HEK293 (cell line): ENCODE measurements at regions not wholly inside any gene's neighbourhood (a gene's known extent, or its start where the extent isn't known, plus 50 kb on each side); places are given as distances from the start of the nearest gene placed in this dataset.
"Not testable (repeated sequence)": the region's sequence is repeated elsewhere in the genome, so short reads cannot be mapped to it uniquely, and the experiment has no call there.

ENCODE experiments used
- CTCF ChIA-PET: fragments of 350-600 bp; formaldehyde crosslinking; extraction: SDS; loops from one replicate; lab custom pipeline; 2021; ENCODE audit warnings: antibody characterized with exemption; lab: Yijun Ruan, JAX
- POLR2A ChIA-PET: fragments of 300-600 bp; formaldehyde crosslinking; extraction: SDS; loops from one replicate; lab custom pipeline; 2020; ENCODE audit warnings: antibody characterized with exemption, inconsistent platforms; lab: Yijun Ruan, JAX
- H3K27ac ChIP-seq: fragments of 200-500 bp; sonication (Bioruptor generic); 2 replicates; pipeline ENCODE4 v1.5.1; 2014; ENCODE audit warnings: low read depth, low read length, control low read depth, inconsistent platforms; ENCODE audit errors: extremely low read depth
- H3K36me3 ChIP-seq, 2 experiments: fragments of 200-500 bp in 1 of 2; sonication (Bioruptor generic) in 1 of 2; 1 replicate in 1 of 2; 2 replicates in 1 of 2; pipeline ENCODE4 v1.5.1; 2014 to 2017; ENCODE audit warnings: inconsistent platforms in 2 of 2, low read length in 2 of 2; ENCODE audit not compliant: control insufficient read depth in 2 of 2, insufficient read depth in 1 of 2
- H3K4me1 ChIP-seq: fragments of 200-500 bp; sonication (Bioruptor generic); 2 replicates; pipeline ENCODE4 v1.5.1; 2014; ENCODE audit warnings: mild to moderate bottlenecking, low read length, inconsistent platforms; ENCODE audit not compliant: control insufficient read depth, insufficient read depth
- H3K4me3 ChIP-seq: 2 replicates; pipeline ENCODE4 v1.5.1; 2011; ENCODE audit warnings: low read depth, mild to moderate bottlenecking, control low read depth, low read length, moderate library complexity
- H3K9me3 ChIP-seq: fragments of 200-500 bp; sonication (Bioruptor generic); 2 replicates; pipeline ENCODE4 v1.5.1; 2014; ENCODE audit warnings: low read depth, low read length, inconsistent platforms; ENCODE audit not compliant: control insufficient read depth, insufficient read depth
- BCL11B ChIP-seq: fragments of 450-650 bp; formaldehyde crosslinking; IDR thresholded peaks from 2 replicates; pipeline ENCODE4 v1.5.1; 2016; ENCODE audit warnings: low read depth, missing biosample characterization, missing genetic modification characterization
- KLF16 ChIP-seq: fragments of 450-650 bp; formaldehyde crosslinking; IDR thresholded peaks from 2 replicates; pipeline ENCODE4 v1.5.1; 2017; ENCODE audit warnings: missing biosample characterization, missing genetic modification characterization
- TSHZ1 ChIP-seq: fragments of 450-650 bp; formaldehyde crosslinking; IDR thresholded peaks from 2 replicates; pipeline ENCODE4 v1.5.1; 2016; ENCODE audit warnings: missing biosample characterization, missing genetic modification characterization, borderline replicate concordance
- WT1 ChIP-seq: fragments of 450-650 bp; formaldehyde crosslinking; IDR thresholded peaks from 2 replicates; pipeline ENCODE4 v1.5.1; 2016; ENCODE audit warnings: missing biosample characterization, missing genetic modification characterization
- ZBTB48 ChIP-seq: fragments of 450-650 bp; formaldehyde crosslinking; IDR thresholded peaks from 2 replicates; pipeline ENCODE4 v1.5.1; 2016; ENCODE audit warnings: missing biosample characterization, missing genetic modification characterization
- ZNF146 ChIP-seq: fragments of 450-650 bp; formaldehyde crosslinking; IDR thresholded peaks from 2 replicates; pipeline ENCODE4 v1.5.1; 2016; ENCODE audit warnings: missing biosample characterization, missing genetic modification characterization
- ZNF223 ChIP-seq: fragments of 450-650 bp; formaldehyde crosslinking; IDR thresholded peaks from 2 replicates; pipeline ENCODE4 v1.5.1; 2016; ENCODE audit warnings: missing biosample characterization, missing genetic modification characterization
- ZNF24 ChIP-seq: fragments of 450-650 bp; formaldehyde crosslinking; IDR thresholded peaks from 2 replicates; pipeline ENCODE4 v1.5.1; 2016; ENCODE audit warnings: missing biosample characterization, missing genetic modification characterization
- ZNF280C ChIP-seq: fragments of 450-650 bp; formaldehyde crosslinking; IDR thresholded peaks from 2 replicates; pipeline ENCODE4 v1.5.1; 2016; ENCODE audit warnings: missing biosample characterization, missing genetic modification characterization
- ZNF404 ChIP-seq: fragments of 450-650 bp; formaldehyde crosslinking; IDR thresholded peaks from 2 replicates; pipeline ENCODE4 v1.5.1; 2017; ENCODE audit warnings: missing biosample characterization, missing genetic modification characterization
- ZNF416 ChIP-seq: fragments of 450-650 bp; formaldehyde crosslinking; IDR thresholded peaks from 2 replicates; pipeline ENCODE4 v1.5.1; 2016; ENCODE audit warnings: missing biosample characterization, missing genetic modification characterization
- ZNF423 ChIP-seq: fragments of 450-650 bp; formaldehyde crosslinking; IDR thresholded peaks from 2 replicates; pipeline ENCODE4 v1.5.1; 2016; ENCODE audit warnings: missing biosample characterization, missing genetic modification characterization
- ZNF529 ChIP-seq: fragments of 450-650 bp; formaldehyde crosslinking; IDR thresholded peaks from 2 replicates; pipeline ENCODE4 v1.5.1; 2017; ENCODE audit warnings: missing genetic modification characterization, missing biosample characterization; ENCODE audit not compliant: insufficient replicate concordance
- ZNF549 ChIP-seq: fragments of 450-650 bp; IDR thresholded peaks from 2 replicates; pipeline ENCODE4 v1.5.1; 2018; ENCODE audit warnings: missing biosample characterization, missing genetic modification characterization, mild to moderate bottlenecking, inconsistent platforms, moderate library complexity
- ZNF596 ChIP-seq: fragments of 450-650 bp; IDR thresholded peaks from 2 replicates; pipeline ENCODE4 v1.5.0; 2018; ENCODE audit warnings: missing biosample characterization, mild to moderate bottlenecking, missing genetic modification characterization, moderate library complexity
- ZNF621 ChIP-seq: fragments of 450-650 bp; formaldehyde crosslinking; IDR thresholded peaks from 2 replicates; pipeline ENCODE4 v1.5.1; 2017; ENCODE audit warnings: missing biosample characterization, missing genetic modification characterization
- ZNF658 ChIP-seq: fragments of 450-650 bp; formaldehyde crosslinking; IDR thresholded peaks from 2 replicates; pipeline ENCODE4; 2016; ENCODE audit warnings: missing biosample characterization, missing genetic modification characterization
- ZNF660 ChIP-seq: fragments of 450-650 bp; IDR thresholded peaks from 2 replicates; pipeline ENCODE4 v1.5.1; 2018; ENCODE audit warnings: missing biosample characterization, mild to moderate bottlenecking, missing genetic modification characterization
- ZNF785 ChIP-seq: fragments of 450-650 bp; formaldehyde crosslinking; IDR thresholded peaks from 2 replicates; pipeline ENCODE4 v1.5.1; 2016; ENCODE audit warnings: missing biosample characterization, missing genetic modification characterization
- TF ChIP-seq, protein P1 (sequence below): fragments of 450-650 bp; formaldehyde crosslinking; IDR thresholded peaks from 2 replicates; pipeline ENCODE4 v1.5.1; 2016; ENCODE audit warnings: missing biosample characterization, missing genetic modification characterization, borderline replicate concordance

DNA sequence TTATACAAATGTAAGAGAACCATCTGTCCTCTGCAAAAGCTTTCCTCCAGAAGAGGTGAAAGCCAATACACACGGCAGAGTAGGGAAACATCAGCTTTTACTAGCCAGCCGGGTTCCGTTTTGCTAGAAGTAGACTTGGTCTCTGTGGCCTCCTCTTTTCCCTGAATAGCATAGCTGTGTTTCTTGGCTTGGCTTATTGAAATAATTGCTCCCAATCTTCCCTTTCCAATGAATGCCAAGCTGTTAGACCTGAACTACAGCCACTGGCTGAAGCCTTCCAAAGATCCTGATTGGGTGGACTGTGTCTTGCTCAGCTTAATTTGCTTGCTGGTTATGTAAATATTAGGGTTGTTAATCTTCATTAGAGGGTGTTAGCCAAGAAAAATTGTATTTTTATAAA lies 157.8 kb upstream of the ROPN1 start:
- no peak overlapping the region for H3K4me3 ChIP-seq
- no peak overlapping the region for H3K27ac ChIP-seq
- no peaks in the 10 kb centered on the region for H3K9me3 ChIP-seq
- CTCF ChIA-PET: no interaction called here
- H3K36me3 ChIP-seq: no peaks in the 10 kb centered on the region
- TF ChIP-seq BCL11B (tag by site-specific recombination): no peak
- no peak for TF ChIP-seq ZNF621 (tag by site-specific recombination)
- no peak for TF ChIP-seq ZNF24 (tag by site-specific recombination)
- no peak for TF ChIP-seq ZNF658 (tag by site-specific recombination)
- no peak for TF ChIP-seq TSHZ1 (tag by site-specific recombination)
- no peak for TF ChIP-seq ZNF549 (tag by site-specific recombination)
- TF ChIP-seq KLF16 (tag by site-specific recombination): no peak
- TF ChIP-seq, protein P1, sequence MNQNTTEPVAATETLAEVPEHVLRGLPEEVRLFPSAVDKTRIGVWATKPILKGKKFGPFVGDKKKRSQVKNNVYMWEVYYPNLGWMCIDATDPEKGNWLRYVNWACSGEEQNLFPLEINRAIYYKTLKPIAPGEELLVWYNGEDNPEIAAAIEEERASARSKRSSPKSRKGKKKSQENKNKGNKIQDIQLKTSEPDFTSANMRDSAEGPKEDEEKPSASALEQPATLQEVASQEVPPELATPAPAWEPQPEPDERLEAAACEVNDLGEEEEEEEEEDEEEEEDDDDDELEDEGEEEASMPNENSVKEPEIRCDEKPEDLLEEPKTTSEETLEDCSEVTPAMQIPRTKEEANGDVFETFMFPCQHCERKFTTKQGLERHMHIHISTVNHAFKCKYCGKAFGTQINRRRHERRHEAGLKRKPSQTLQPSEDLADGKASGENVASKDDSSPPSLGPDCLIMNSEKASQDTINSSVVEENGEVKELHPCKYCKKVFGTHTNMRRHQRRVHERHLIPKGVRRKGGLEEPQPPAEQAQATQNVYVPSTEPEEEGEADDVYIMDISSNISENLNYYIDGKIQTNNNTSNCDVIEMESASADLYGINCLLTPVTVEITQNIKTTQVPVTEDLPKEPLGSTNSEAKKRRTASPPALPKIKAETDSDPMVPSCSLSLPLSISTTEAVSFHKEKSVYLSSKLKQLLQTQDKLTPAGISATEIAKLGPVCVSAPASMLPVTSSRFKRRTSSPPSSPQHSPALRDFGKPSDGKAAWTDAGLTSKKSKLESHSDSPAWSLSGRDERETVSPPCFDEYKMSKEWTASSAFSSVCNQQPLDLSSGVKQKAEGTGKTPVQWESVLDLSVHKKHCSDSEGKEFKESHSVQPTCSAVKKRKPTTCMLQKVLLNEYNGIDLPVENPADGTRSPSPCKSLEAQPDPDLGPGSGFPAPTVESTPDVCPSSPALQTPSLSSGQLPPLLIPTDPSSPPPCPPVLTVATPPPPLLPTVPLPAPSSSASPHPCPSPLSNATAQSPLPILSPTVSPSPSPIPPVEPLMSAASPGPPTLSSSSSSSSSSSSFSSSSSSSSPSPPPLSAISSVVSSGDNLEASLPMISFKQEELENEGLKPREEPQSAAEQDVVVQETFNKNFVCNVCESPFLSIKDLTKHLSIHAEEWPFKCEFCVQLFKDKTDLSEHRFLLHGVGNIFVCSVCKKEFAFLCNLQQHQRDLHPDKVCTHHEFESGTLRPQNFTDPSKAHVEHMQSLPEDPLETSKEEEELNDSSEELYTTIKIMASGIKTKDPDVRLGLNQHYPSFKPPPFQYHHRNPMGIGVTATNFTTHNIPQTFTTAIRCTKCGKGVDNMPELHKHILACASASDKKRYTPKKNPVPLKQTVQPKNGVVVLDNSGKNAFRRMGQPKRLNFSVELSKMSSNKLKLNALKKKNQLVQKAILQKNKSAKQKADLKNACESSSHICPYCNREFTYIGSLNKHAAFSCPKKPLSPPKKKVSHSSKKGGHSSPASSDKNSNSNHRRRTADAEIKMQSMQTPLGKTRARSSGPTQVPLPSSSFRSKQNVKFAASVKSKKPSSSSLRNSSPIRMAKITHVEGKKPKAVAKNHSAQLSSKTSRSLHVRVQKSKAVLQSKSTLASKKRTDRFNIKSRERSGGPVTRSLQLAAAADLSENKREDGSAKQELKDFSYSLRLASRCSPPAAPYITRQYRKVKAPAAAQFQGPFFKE (tag by site-specific recombination): no peak
- TF ChIP-seq ZNF660: no peak
- no peak for TF ChIP-seq ZNF146
- no peak for TF ChIP-seq WT1 (tag by site-specific recombination)
- TF ChIP-seq ZNF280C (tag by site-specific recombination): no peak
- no peak for TF ChIP-seq ZNF416 (tag by site-specific recombination)
- TF ChIP-seq ZBTB48: no peak
- TF ChIP-seq ZNF404 (tag by site-specific recombination): no peak
- TF ChIP-seq ZNF785 (tag by site-specific recombination): no peak
- no peak for TF ChIP-seq ZNF223
- no peak for TF ChIP-seq ZNF529
- no peak for TF ChIP-seq ZNF423
- no peak for TF ChIP-seq ZNF596 (tag by site-specific recombination)
- POLR2A ChIA-PET: no interaction called here
- no peaks in the 10 kb centered on the region for H3K4me1 ChIP-seq

- POLR2A ChIA-PET, CTCF ChIA-PET: not testable (repeated sequence)
These were observed 161.0 kb upstream of the ROPN1 start for GRCh38 chr3:124152891-124153290.

More at GRCh38 chr3:124152891-124153290, 161.0 kb upstream of the ROPN1 start:
- not testable (repeated sequence) for H3K27ac ChIP-seq, H3K4me1 ChIP-seq, H3K4me3 ChIP-seq, H3K36me3 ChIP-seq, H3K9me3 ChIP-seq
